Neuronal stem cell (in vitro differentiated cells): ENCODE measurements at regions not wholly inside any gene's neighbourhood (a gene's known extent, or its start where the extent isn't known, plus 50 kb on each side); places are given as distances from the start of the nearest gene placed in this dataset.

Source experiments
- DNase-seq: peaks from one replicate; pipeline ENCODE4 v3.0.0-alpha.2; 2013; ENCODE audit warnings: low spot score
- H2AFZ ChIP-seq: one replicate; pipeline ENCODE4 v1.6.1; 2013; ENCODE audit warnings: mild to moderate bottlenecking, low read length, inconsistent platforms
- H2AK5ac ChIP-seq: 2 replicates; pipeline ENCODE4 v1.6.1; 2013; ENCODE audit warnings: low read depth, mild to moderate bottlenecking, inconsistent platforms, low read length, moderate library complexity, mixed read lengths
- H2BK120ac ChIP-seq: 2 replicates; pipeline ENCODE4 v1.6.1; 2013; ENCODE audit warnings: low read depth, mild to moderate bottlenecking, inconsistent platforms, low read length, moderate library complexity, mixed read lengths
- H2BK12ac ChIP-seq: one replicate; pipeline ENCODE4 v1.6.1; 2013; ENCODE audit warnings: low read length, inconsistent platforms
- H2BK15ac ChIP-seq: 2 replicates; pipeline ENCODE4 v1.6.1; 2013; ENCODE audit warnings: mild to moderate bottlenecking, low read length, inconsistent platforms, mixed read lengths
- H2BK5ac ChIP-seq: one replicate; pipeline ENCODE4 v1.6.1; 2013; ENCODE audit warnings: inconsistent platforms, mild to moderate bottlenecking, low read length, moderate library complexity
- H3K14ac ChIP-seq: one replicate; pipeline ENCODE4 v1.6.1; 2013; ENCODE audit warnings: low read length, inconsistent platforms
- H3K18ac ChIP-seq: 2 replicates; pipeline ENCODE4 v1.6.1; 2013; ENCODE audit warnings: low read length, inconsistent platforms
- H3K23ac ChIP-seq: 2 replicates; pipeline ENCODE4 v1.6.1; 2013; ENCODE audit warnings: low read depth, mild to moderate bottlenecking, mixed read lengths, low read length, inconsistent platforms; ENCODE audit not compliant: poor library complexity
- H3K27ac ChIP-seq: replicated peaks from 3 replicates; pipeline ENCODE4 v1.5.1; 2013; ENCODE audit warnings: low read length, inconsistent platforms
- H3K27me3 ChIP-seq, 3 experiments: 2 replicates each; pipeline ENCODE4 v1.6.1; 2013; ENCODE audit warnings: low read length in 3 of 3, mild to moderate bottlenecking in 2 of 3, inconsistent platforms in 1 of 3, low read depth in 1 of 3, mixed read lengths in 1 of 3, moderate library complexity in 1 of 3; ENCODE audit not compliant: control insufficient read depth in 3 of 3, insufficient read depth in 3 of 3
- H3K36me3 ChIP-seq, 2 donors: replicated peaks in 1 of 2; 2 replicates each; pipeline ENCODE4 v1.6.1; 2013; ENCODE audit warnings: low read length in 2 of 2; ENCODE audit not compliant: control insufficient read depth in 2 of 2, insufficient read depth in 2 of 2
- H3K4ac ChIP-seq: 2 replicates; pipeline ENCODE4 v1.6.1; 2013; ENCODE audit warnings: inconsistent platforms, mild to moderate bottlenecking, low read length, moderate library complexity
- H3K4me1 ChIP-seq, 2 donors: 1 replicate in 1 of 2; 2 replicates in 1 of 2; pipeline ENCODE4 v1.6.1; 2013; ENCODE audit warnings: low read length in 2 of 2, low read depth in 1 of 2; ENCODE audit not compliant: control insufficient read depth in 2 of 2, insufficient read depth in 1 of 2
- H3K4me2 ChIP-seq: one replicate; pipeline ENCODE4 v1.6.1; 2013; ENCODE audit warnings: mild to moderate bottlenecking, low read length, inconsistent platforms; ENCODE audit not compliant: insufficient read depth, poor library complexity, severe bottlenecking
- H3K4me3 ChIP-seq, 2 donors: 2 replicates each; pipeline ENCODE4 v1.5.1; 2013; ENCODE audit warnings: low read length in 2 of 2, mild to moderate bottlenecking in 2 of 2, inconsistent platforms in 1 of 2, moderate library complexity in 1 of 2
- H3K79me1 ChIP-seq: one replicate; pipeline ENCODE4 v1.6.1; 2013; ENCODE audit warnings: low read depth, mild to moderate bottlenecking, inconsistent platforms, low read length, moderate library complexity
- H3K9ac ChIP-seq: one replicate; pipeline ENCODE4 v1.6.1; 2013; ENCODE audit warnings: mild to moderate bottlenecking, low read depth, low read length, inconsistent platforms; ENCODE audit not compliant: poor library complexity
- H3K9me3 ChIP-seq, 2 donors: replicated peaks in 1 of 2; 2 replicates each; pipeline versions ENCODE3 to v1.6.1; 2013; ENCODE audit warnings: low read length in 2 of 2, mild to moderate bottlenecking in 2 of 2, inconsistent platforms in 1 of 2, low read depth in 1 of 2, mixed read lengths in 1 of 2, moderate library complexity in 1 of 2; ENCODE audit not compliant: control insufficient read depth in 2 of 2, insufficient read depth in 1 of 2
- H4K8ac ChIP-seq: one replicate; pipeline ENCODE4 v1.6.1; 2013; ENCODE audit warnings: low read depth, mild to moderate bottlenecking, inconsistent platforms, low read length, moderate library complexity
- H4K91ac ChIP-seq: one replicate; pipeline ENCODE4 v1.6.1; 2013; ENCODE audit warnings: low read length, low read depth, mild to moderate bottlenecking, inconsistent platforms; ENCODE audit not compliant: poor library complexity
- WGBS, 2 donors: extraction: QIAGEN DNeasy Blood & Tissue Kit; methylation state at CpG; one replicate each; pipeline ENCODE4 v1.1.7; 2013; ENCODE audit warnings: missing lambda C conversion rate in 2 of 2, mixed read lengths in 1 of 2; ENCODE audit not compliant: insufficient read length in 2 of 2, insufficient replicate concordance in 1 of 2; ENCODE audit errors: extremely low coverage in 2 of 2; 5-methylcytosine and 5-hydroxymethylcytosine counted together

DNA sequence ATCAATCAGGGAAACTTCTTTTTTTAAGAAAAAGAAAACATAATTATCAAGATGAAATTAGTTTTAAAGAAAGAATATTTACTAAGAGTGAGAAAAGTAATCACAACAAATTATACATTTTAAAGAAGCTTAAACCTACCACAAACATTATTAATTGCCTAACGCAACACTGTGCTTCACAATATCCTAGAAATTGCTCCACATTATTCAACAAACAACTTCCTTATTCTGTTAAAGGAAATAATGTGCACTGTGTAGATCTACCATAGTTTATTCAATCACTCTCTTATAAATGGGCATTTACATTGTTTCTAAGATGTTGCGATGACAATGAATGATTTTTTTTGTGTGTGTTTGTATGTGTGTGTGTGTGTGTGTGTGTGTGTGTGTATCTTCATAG lies 525.9 kb upstream of the KCNMB2 start:
- 100% methylated on average over 1 of the region's 2 CpGs; no CpG with 5 or more reads in 1 of the 2 donors for WGBS, 2 donors
- H2AK5ac ChIP-seq, result no peak overlapping the region
- H3K27ac ChIP-seq, result no peak overlapping the region
- H3K27me3 ChIP-seq, result no peaks in the 10 kb centered on the region
- H3K9me3 ChIP-seq, result no peaks in the 10 kb centered on the region
- no peak overlapping the region for H2BK5ac ChIP-seq
- H2BK12ac ChIP-seq, result no peak overlapping the region
- no peak overlapping the region for H3K4me2 ChIP-seq
- H3K23ac ChIP-seq, result no peak overlapping the region
- H4K8ac ChIP-seq, result no peak overlapping the region
- no peak overlapping the region for H3K14ac ChIP-seq
- no peak overlapping the region for H3K4me3 ChIP-seq
- H3K4ac ChIP-seq, result no peak overlapping the region
- no peak overlapping the region for H3K18ac ChIP-seq
- no peaks in the 10 kb centered on the region for H3K36me3 ChIP-seq
- no peak overlapping the region for H4K91ac ChIP-seq
- no peak for DNase-seq
- no peak overlapping the region for H3K9ac ChIP-seq
- no peak overlapping the region for H2BK120ac ChIP-seq
- H3K4me1 ChIP-seq, result no peaks in the 10 kb centered on the region
- H3K79me1 ChIP-seq, result no peaks in the 10 kb centered on the region
- no peak overlapping the region for H2BK15ac ChIP-seq
- H2AFZ ChIP-seq, result no peak overlapping the region

DNA sequence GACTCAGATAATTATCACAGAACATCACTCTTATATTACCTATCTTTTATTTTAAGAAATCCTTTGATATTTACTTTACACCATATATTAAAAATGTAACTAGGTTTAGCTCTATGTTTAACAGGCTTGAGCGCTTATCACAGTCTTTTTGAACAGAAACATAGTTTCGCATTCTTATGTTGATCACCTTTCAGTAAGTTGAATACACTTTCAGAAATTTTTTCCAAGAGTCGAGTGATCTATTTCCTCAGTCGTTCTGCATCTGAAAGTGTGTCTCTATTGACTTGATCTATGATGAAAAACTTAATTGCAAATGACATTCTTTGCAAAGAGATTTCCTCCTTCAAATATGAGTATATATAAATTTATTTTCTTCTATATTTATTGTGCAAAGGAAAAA lies 516.6 kb upstream of the KCNMB2 start:
- Histone ChIP-seq H2AFZ (no peak overlapping the region), H2BK5ac (no peak overlapping the region), H2BK12ac (no peak overlapping the region), H3K79me1 (no peaks in the 10 kb centered on the region), H3K9me3 (no peaks in the 10 kb centered on the region), H2AK5ac (no peak overlapping the region), H2BK15ac (no peak overlapping the region), H4K8ac (no peak overlapping the region), H3K4ac (no peak overlapping the region), H3K27me3 (no peaks in the 10 kb centered on the region), H3K9ac (no peak overlapping the region), H3K23ac (no peak overlapping the region), H4K91ac (no peak overlapping the region), H2BK120ac (no peak overlapping the region), H3K18ac (no peak overlapping the region), H3K36me3 (no peaks in the 10 kb centered on the region), H3K4me3 (no peak overlapping the region), H3K27ac (no peak overlapping the region), H3K4me1 (no peaks in the 10 kb centered on the region), H3K14ac (no peak overlapping the region), H3K4me2 (no peak overlapping the region)
- DNase-seq, result no peak
- no CpG with 5 or more reads among the region's 4 CpGs for WGBS, 2 donors

DNA sequence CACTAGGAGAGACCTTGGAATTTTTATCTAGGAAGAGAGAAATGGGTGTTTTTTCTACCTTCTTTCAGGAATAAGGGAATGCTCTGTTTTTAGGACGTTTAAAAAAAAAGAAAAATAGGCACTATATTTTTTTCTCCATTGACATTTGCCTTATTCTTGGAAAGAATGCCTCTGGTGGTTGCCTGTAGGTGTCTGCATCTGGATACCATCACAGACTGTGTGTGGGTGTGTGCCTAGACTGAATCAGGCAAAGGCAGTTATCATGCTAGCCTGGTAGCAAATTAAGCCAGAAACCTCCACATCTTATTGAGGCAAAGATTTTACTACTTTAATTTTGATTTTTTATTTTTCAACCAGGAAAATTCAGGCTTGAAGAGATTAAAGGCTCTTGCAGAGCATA lies 513.6 kb upstream of the KCNMB2 start:
- H2BK15ac ChIP-seq, result no peak overlapping the region
- no peaks in the 10 kb centered on the region for H3K79me1 ChIP-seq
- no peak overlapping the region for H2BK5ac ChIP-seq
- no peak overlapping the region for H3K18ac ChIP-seq
- no peak overlapping the region for H3K4ac ChIP-seq
- H2AFZ ChIP-seq, result no peak overlapping the region
- no peak overlapping the region for H3K9ac ChIP-seq
- no peaks in the 10 kb centered on the region for H3K27me3 ChIP-seq
- H3K14ac ChIP-seq, result no peak overlapping the region
- no peak overlapping the region for H2BK120ac ChIP-seq
- no peak overlapping the region for H3K4me2 ChIP-seq
- H3K4me3 ChIP-seq, result no peak overlapping the region
- no peaks in the 10 kb centered on the region for H3K9me3 ChIP-seq
- H3K4me1 ChIP-seq, result no peaks in the 10 kb centered on the region
- H3K36me3 ChIP-seq, result no peaks in the 10 kb centered on the region
- H2AK5ac ChIP-seq, result no peak overlapping the region
- no peak overlapping the region for H4K91ac ChIP-seq
- no peak for DNase-seq
- no peak overlapping the region for H3K27ac ChIP-seq
- H3K23ac ChIP-seq, result no peak overlapping the region
- no CpG with 5 or more reads among the region's 1 CpG for WGBS, 2 donors
- H4K8ac ChIP-seq, result no peak overlapping the region
- H2BK12ac ChIP-seq, result no peak overlapping the region

DNA sequence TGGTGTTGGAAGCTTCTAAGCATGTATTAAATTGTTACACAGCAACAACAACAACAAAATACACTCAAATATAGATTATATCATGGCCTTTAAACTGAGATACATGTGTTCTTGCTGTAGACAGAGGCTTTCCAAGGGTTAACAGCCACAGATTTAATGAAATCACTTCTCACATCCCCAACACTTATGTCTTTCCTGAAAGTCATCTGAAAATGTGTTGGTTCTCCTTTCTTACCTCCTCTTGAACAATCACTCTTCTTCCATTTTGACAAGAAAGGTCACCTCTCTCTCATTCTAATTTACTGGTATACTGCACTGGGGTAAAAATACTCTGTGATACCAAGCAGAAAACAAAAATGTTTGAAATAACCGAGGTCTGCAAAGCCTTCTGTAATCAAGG lies 507.3 kb upstream of the KCNMB2 start:
- DNase-seq, result no peak
- H3K9me3 ChIP-seq, result no peaks in the 10 kb centered on the region
- H2BK15ac ChIP-seq, result no peak overlapping the region
- no peak overlapping the region for H4K91ac ChIP-seq
- H3K23ac ChIP-seq, result no peak overlapping the region
- no peaks in the 10 kb centered on the region for H3K4me1 ChIP-seq
- H2BK120ac ChIP-seq, result no peak overlapping the region
- H3K9ac ChIP-seq, result no peak overlapping the region
- no peaks in the 10 kb centered on the region for H3K79me1 ChIP-seq
- H4K8ac ChIP-seq, result no peak overlapping the region
- no peaks in the 10 kb centered on the region for H3K36me3 ChIP-seq
- no peak overlapping the region for H3K18ac ChIP-seq
- H2AK5ac ChIP-seq, result no peak overlapping the region
- no peak overlapping the region for H3K4me2 ChIP-seq
- H2BK5ac ChIP-seq, result no peak overlapping the region
- no CpG with 5 or more reads among the region's 1 CpG for WGBS, 2 donors
- no peaks in the 10 kb centered on the region for H3K27me3 ChIP-seq
- no peak overlapping the region for H3K27ac ChIP-seq
- H2BK12ac ChIP-seq, result no peak overlapping the region
- H2AFZ ChIP-seq, result no peak overlapping the region
- H3K4me3 ChIP-seq, result no peak overlapping the region
- no peak overlapping the region for H3K4ac ChIP-seq
- H3K14ac ChIP-seq, result no peak overlapping the region
